Osteocyte (in vitro differentiated cells): ENCODE measurements at regions not wholly inside any gene's neighbourhood (a gene's known extent, or its start where the extent isn't known, plus 50 kb on each side); places are given as distances from the start of the nearest gene placed in this dataset.

Experiments
- DNase-seq: peaks from one replicate; pipeline ENCODE4 v3.0.0; 2021; ENCODE audit warnings: mixed read lengths; ENCODE audit not compliant: unreplicated experiment; ENCODE audit errors: extremely low spot score
- H3K27ac Mint-ChIP-seq: one replicate; pipeline ENCODE4 v1.8.0; 2021; ENCODE audit warnings: mild to moderate bottlenecking, mixed read lengths; ENCODE audit not compliant: unreplicated experiment
- H3K27me3 Mint-ChIP-seq: one replicate; pipeline ENCODE4 v1.8.0; 2021; ENCODE audit warnings: mixed read lengths; ENCODE audit not compliant: unreplicated experiment
- H3K36me3 Mint-ChIP-seq: one replicate; pipeline ENCODE4 v1.8.0; 2021; ENCODE audit warnings: mixed read lengths; ENCODE audit not compliant: unreplicated experiment
- H3K4me1 Mint-ChIP-seq: one replicate; pipeline ENCODE4 v1.8.0; 2021; ENCODE audit warnings: mixed read lengths; ENCODE audit not compliant: unreplicated experiment
- H3K4me3 Mint-ChIP-seq: one replicate; pipeline ENCODE4 v1.8.0; 2021; ENCODE audit warnings: mild to moderate bottlenecking, moderate library complexity, mixed read lengths; ENCODE audit not compliant: unreplicated experiment
- H3K9me3 Mint-ChIP-seq: one replicate; pipeline ENCODE4 v1.8.0; 2021; ENCODE audit warnings: mixed read lengths; ENCODE audit not compliant: unreplicated experiment
- TF ChIP-seq, protein P1 (sequence below): fragments of 200-600 bp; sonication (generic); IDR thresholded peaks from 2 replicates; pipeline ENCODE4 v1.5.0; 2021; ENCODE audit warnings: antibody characterized with exemption, mild to moderate bottlenecking, moderate library complexity

DNA sequence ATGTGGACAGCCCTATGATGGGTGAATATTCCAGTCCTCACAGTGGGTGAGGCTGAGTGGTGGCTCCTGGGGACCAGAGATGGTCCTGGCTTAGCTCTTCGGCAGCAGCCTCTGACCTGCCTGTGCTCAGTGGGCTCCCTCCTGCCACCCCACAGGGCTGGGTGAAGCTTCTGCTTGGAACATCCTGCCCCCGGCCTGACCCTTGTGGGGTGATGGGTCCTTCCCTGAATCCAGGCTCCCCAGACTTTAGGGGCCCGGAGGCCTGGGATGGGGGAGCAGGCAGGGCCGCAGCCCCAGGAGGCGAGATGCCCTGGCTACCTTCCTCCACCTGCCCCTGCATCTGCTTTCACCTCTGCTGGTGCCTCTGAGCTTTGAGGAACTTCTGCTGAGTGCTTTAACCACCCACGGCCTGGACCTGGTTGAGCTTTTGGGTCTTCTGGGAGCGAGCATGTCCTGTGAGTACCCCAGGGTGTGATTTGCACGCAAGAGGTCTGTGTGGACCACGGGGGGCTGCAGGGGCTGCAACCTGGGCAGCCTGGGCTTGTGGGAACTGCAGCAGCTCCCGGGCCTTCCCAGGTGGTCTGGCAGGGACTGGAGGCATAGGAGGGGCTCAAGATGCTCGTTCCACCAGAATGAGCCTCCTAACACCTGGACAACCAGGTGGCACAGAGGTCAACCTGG, 159.5 kb downstream of the KIF26A start:
- no peaks in the 10 kb centered on the region for H3K36me3 Mint-ChIP-seq
- no peaks in the 10 kb centered on the region for H3K4me1 Mint-ChIP-seq
- no peak overlapping the region for H3K4me3 Mint-ChIP-seq
- H3K27me3 Mint-ChIP-seq: no peaks in the 10 kb centered on the region
- no peak overlapping the region for H3K27ac Mint-ChIP-seq
- H3K9me3 Mint-ChIP-seq: no peaks in the 10 kb centered on the region
- TF ChIP-seq, protein P1, sequence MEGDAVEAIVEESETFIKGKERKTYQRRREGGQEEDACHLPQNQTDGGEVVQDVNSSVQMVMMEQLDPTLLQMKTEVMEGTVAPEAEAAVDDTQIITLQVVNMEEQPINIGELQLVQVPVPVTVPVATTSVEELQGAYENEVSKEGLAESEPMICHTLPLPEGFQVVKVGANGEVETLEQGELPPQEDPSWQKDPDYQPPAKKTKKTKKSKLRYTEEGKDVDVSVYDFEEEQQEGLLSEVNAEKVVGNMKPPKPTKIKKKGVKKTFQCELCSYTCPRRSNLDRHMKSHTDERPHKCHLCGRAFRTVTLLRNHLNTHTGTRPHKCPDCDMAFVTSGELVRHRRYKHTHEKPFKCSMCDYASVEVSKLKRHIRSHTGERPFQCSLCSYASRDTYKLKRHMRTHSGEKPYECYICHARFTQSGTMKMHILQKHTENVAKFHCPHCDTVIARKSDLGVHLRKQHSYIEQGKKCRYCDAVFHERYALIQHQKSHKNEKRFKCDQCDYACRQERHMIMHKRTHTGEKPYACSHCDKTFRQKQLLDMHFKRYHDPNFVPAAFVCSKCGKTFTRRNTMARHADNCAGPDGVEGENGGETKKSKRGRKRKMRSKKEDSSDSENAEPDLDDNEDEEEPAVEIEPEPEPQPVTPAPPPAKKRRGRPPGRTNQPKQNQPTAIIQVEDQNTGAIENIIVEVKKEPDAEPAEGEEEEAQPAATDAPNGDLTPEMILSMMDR: no peak
- DNase-seq: no peak

DNA sequence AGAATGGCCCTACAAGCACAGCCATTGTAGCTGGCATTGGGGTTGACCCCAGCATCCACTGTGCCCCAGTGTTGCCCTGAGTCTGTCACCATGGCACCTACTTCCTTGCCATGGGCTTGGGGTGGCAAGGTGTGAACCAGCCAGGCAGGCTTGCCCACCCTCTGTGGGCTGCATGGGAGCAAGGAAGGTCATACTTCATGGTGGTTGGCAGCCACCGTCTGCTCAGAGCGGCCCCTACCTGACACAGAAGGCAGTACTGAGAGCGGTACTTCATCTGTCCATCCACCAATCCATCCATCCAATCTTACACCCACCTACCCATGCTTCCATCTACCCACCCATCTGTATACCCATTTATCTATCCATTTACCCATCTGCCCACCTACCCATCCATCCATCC, 160.1 kb downstream of the KIF26A start:
- no peaks in the 10 kb centered on the region for H3K27me3 Mint-ChIP-seq
- H3K36me3 Mint-ChIP-seq: no peaks in the 10 kb centered on the region
- H3K9me3 Mint-ChIP-seq: no peaks in the 10 kb centered on the region
- no peak overlapping the region for H3K27ac Mint-ChIP-seq
- TF ChIP-seq, protein P1: no peak
- DNase-seq: no peak
- H3K4me3 Mint-ChIP-seq: no peak overlapping the region
- H3K4me1 Mint-ChIP-seq: no peaks in the 10 kb centered on the region

DNA sequence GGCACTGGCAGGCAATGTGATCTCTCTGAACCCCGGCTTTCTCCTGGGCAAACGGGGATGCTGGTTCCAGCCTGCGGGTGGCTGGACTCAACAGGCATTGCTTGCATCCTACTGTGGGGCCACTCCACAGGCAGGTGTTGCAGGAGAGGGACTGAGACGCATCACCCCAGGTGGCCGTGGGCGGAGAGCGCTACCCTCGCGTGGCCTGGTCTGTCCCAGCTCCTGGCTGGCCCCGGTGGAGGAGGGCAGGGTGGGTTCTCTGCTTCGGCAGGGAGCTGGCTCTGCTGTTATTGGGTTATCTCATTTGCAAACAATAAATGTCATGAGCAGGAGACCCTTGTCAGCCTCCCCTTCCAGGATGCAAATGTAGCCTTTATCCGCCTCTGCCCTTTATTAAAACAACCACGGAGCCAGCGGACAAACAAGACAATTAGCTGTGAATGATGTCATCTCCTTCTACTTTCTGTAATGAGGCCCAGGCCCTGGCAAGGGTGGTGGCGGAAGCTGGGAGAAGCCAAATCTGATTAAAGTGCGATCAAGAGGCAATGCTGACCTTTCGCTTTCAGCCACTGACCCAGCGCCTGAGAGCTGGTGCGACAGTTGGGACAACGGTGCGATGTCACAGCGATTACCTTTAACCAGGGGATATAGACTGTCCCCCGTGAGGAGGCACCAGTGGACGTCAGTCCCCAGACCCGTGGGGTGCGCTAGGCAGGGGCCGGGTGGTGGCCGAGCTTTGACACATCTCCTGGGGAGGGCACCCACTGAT, 161.8 kb downstream of the KIF26A start:
- Mint-ChIP-seq H3K27me3 (no peaks in the 10 kb centered on the region), H3K4me1 (no peaks in the 10 kb centered on the region), H3K4me3 (no peak overlapping the region), H3K27ac (no peak overlapping the region), H3K9me3 (no peaks in the 10 kb centered on the region), H3K36me3 (no peaks in the 10 kb centered on the region)
- TF ChIP-seq, protein P1: no peak
- DNase-seq: no peak

DNA sequence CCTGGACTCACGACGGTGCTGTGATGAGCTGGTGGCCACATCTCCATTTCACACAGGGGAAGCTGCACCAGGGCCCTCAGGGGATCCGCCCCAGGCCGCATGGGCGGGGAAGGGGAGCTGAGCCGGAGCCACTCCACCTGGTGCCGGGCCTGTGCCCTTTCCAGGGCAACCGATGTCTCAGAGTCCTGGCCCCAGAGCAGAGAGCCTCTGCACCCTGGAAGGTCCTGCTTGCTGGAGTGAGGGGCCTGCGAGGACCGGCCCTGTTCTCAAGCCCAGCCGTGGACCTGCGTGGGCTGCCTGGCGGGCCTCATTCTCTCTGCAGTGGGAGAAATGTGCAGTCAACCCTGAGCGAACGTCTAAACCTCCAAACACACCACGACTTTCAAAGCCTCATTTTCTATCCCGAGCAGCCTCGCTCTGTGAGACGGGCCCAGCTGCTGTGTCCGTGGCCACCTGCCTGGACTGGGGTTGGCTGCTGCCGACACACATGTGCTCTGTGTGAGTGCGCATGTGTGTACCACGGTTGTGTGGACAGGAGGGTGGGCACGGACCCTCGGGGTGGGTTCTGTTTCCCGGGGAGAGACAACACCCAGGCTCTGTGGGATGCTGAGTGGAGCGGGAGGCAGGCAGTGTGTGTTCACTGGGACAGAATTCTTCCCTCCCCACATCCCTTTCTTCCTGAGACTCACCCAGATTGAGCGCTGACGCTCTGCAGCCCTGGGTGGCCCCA, 163.5 kb downstream of the KIF26A start:
- Mint-ChIP-seq H3K4me1 (no peaks in the 10 kb centered on the region), H3K27me3 (no peaks in the 10 kb centered on the region), H3K9me3 (no peaks in the 10 kb centered on the region), H3K36me3 (no peaks in the 10 kb centered on the region), H3K27ac (no peak overlapping the region), H3K4me3 (no peak overlapping the region)
- no peak for DNase-seq
- TF ChIP-seq, protein P1: no peak
